GM12878 (cell line): ENCODE measurements at regions not wholly inside any gene's neighbourhood (a gene's known extent, or its start where the extent isn't known, plus 50 kb on each side); places are given as distances from the start of the nearest gene placed in this dataset.

Experiments
- ESRRA ChIP-seq: IDR thresholded peaks from 2 replicates; pipeline ENCODE4 v1.6.1; 2012; ENCODE audit warnings: mild to moderate bottlenecking, low read length, improper control_type of control experiment
- ETV6 ChIP-seq, 2 experiments: fragments of 450-650 bp in 1 of 2; IDR thresholded peaks in 1 of 2; conservative IDR thresholded peaks in 1 of 2; 2 replicates each; pipeline ENCODE4 v1.6.1; 2014; ENCODE audit warnings: antibody characterized with exemption in 1 of 2, borderline replicate concordance in 1 of 2, low read depth in 1 of 2, mild to moderate bottlenecking in 1 of 2, moderate library complexity in 1 of 2
- EZH2 ChIP-seq: IDR thresholded peaks from 2 replicates; pipeline ENCODE4 v1.6.1; 2012; ENCODE audit warnings: low read depth, mild to moderate bottlenecking, control low read depth, inconsistent platforms, low read length, borderline replicate concordance; ENCODE audit not compliant: control insufficient read depth
- FOXK2 ChIP-seq: fragments of 450-650 bp; IDR thresholded peaks from 2 replicates; pipeline ENCODE4 v1.6.1; 2017; ENCODE audit warnings: mild to moderate bottlenecking, moderate library complexity
- JUND ChIP-seq: IDR thresholded peaks from 2 replicates; pipeline ENCODE4 v1.6.1; 2012; ENCODE audit warnings: low read depth, mild to moderate bottlenecking, low read length, improper control_type of control experiment, moderate library complexity
- KLF5 ChIP-seq: fragments of 450-650 bp; IDR thresholded peaks from 2 replicates; pipeline ENCODE4 v1.6.1; 2014; ENCODE audit warnings: mild to moderate bottlenecking; ENCODE audit not compliant: partially characterized antibody
- MXI1 ChIP-seq: fragments of 150-350 bp; IDR thresholded peaks from 2 replicates; pipeline ENCODE4 v1.6.1; 2011; ENCODE audit warnings: low read depth, mild to moderate bottlenecking, inconsistent platforms, low read length, improper control_type of control experiment
- MYB ChIP-seq: fragments of 150-350 bp; IDR thresholded peaks from 2 replicates; pipeline ENCODE4 v1.6.1; 2014; ENCODE audit warnings: mild to moderate bottlenecking, low read depth, low read length, borderline replicate concordance
- PAX8 ChIP-seq: fragments of 450-650 bp; IDR thresholded peaks from 2 replicates; pipeline ENCODE4 v1.6.1; 2017; ENCODE audit warnings: mild to moderate bottlenecking, moderate library complexity
- RAD21 ChIP-seq: IDR thresholded peaks from 2 replicates; pipeline ENCODE4 v1.6.1; 2011; ENCODE audit warnings: mild to moderate bottlenecking, low read depth, low read length, moderate library complexity; ENCODE audit not compliant: insufficient read depth
- SMARCA5 ChIP-seq: fragments of 450-650 bp; IDR thresholded peaks from 2 replicates; pipeline ENCODE4 v1.6.1; 2017; ENCODE audit warnings: mild to moderate bottlenecking
- SPI1 ChIP-seq: IDR thresholded peaks from 2 replicates; pipeline ENCODE4 v1.6.1; 2011; ENCODE audit warnings: low read depth, mild to moderate bottlenecking, low read length, moderate library complexity, borderline replicate concordance; ENCODE audit not compliant: insufficient read depth
- SRF ChIP-seq, 2 experiments: IDR thresholded peaks; 2 replicates each; pipeline ENCODE4 v1.6.1; 2011; ENCODE audit warnings: low read depth in 2 of 2, low read length in 2 of 2, mild to moderate bottlenecking in 1 of 2, moderate library complexity in 1 of 2
- STAT1 ChIP-seq: fragments of 450-650 bp; conservative IDR thresholded peaks from 2 replicates; pipeline ENCODE4 v1.6.1; 2014; ENCODE audit warnings: antibody characterized with exemption, mild to moderate bottlenecking
- TCF3 ChIP-seq: IDR thresholded peaks from 2 replicates; pipeline ENCODE4 v1.6.1; 2012; ENCODE audit warnings: low read depth, mild to moderate bottlenecking, low read length, borderline replicate concordance; ENCODE audit not compliant: insufficient read depth
- WRNIP1 ChIP-seq: IDR thresholded peaks from 2 replicates; pipeline ENCODE4 v1.6.1; 2011; ENCODE audit warnings: low read depth, low read length, improper control_type of control experiment, borderline replicate concordance
- TF ChIP-seq, protein P1 (sequence below): fragments of 450-650 bp; IDR thresholded peaks from 2 replicates; pipeline ENCODE4 v1.6.1; 2017; ENCODE audit warnings: mild to moderate bottlenecking
- TF ChIP-seq, protein P2 (sequence below): fragments of 450-650 bp; IDR thresholded peaks from 2 replicates; pipeline ENCODE4 v1.6.1; 2018; ENCODE audit warnings: borderline replicate concordance, mild to moderate bottlenecking; ENCODE audit not compliant: partially characterized antibody
- TF ChIP-seq, protein P3 (sequence below): fragments of 450-650 bp; IDR thresholded peaks from 2 replicates; pipeline ENCODE4 v1.6.1; 2017; ENCODE audit warnings: mild to moderate bottlenecking, low read depth, inconsistent platforms; ENCODE audit not compliant: poor library complexity, severe bottlenecking
- TF ChIP-seq, protein P4 (sequence below): IDR thresholded peaks from 2 replicates; pipeline ENCODE4 v1.6.1; 2011; ENCODE audit warnings: low read depth, low read length, improper control_type of control experiment, borderline replicate concordance

DNA sequence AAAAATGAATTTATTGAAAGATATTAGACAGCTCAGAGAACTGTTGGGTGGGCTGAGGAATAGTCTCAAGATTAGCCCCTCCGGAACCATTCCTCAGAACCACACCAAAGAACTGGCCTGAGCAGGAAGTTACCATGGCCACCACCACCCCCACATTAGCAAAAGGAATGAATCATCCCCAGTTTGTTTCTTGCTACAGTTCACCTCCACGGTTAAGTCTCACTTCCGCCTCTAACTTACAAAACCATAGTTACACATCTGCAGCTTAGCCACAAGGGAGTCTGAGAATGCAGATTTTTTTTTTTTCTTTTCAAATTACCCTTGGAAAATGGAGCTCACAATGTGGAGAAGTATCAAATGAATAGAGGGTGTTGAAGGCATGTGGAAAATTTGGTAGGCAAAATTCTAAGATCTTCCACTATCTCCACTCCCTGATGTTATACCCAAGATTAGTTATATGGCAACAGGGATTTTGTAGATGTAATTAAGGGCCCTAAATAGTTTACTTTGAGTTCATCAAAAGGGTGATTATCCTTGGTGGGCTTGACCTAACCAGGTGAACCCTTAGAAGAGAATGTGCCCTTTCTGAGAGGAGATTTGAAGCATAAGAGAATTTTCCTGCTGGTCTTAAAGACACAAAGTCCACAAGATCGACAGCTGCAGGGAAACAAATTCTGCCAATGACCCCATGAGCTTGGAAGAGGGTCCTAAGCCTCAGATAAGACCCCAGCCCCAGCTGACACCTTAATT is 129.8 kb upstream of the KRR1 start (continued):
- TF ChIP-seq, protein P1, sequence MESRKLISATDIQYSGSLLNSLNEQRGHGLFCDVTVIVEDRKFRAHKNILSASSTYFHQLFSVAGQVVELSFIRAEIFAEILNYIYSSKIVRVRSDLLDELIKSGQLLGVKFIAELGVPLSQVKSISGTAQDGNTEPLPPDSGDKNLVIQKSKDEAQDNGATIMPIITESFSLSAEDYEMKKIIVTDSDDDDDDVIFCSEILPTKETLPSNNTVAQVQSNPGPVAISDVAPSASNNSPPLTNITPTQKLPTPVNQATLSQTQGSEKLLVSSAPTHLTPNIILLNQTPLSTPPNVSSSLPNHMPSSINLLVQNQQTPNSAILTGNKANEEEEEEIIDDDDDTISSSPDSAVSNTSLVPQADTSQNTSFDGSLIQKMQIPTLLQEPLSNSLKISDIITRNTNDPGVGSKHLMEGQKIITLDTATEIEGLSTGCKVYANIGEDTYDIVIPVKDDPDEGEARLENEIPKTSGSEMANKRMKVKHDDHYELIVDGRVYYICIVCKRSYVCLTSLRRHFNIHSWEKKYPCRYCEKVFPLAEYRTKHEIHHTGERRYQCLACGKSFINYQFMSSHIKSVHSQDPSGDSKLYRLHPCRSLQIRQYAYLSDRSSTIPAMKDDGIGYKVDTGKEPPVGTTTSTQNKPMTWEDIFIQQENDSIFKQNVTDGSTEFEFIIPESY = no peak
- TF ChIP-seq ESRRA (no peak), KLF5 (no peak), SMARCA5 (peak; percentile 21; the same call in 1 of the 2 replicates), STAT1 (no peak), WRNIP1 (no peak), FOXK2 (no peak), EZH2 (no peak), JUND (0 out of 2 replicates have a peak, but pooled peaks have one; percentile 66), RAD21 (peak; percentile 40; the same call in 1 of the 2 replicates), SPI1 (peak; percentile 93), ETV6 (conservative IDR thresholded peaks at IDR 0.05 in 1 of 2, IDR thresholded peaks at IDR 0.05 in 1 of 2; ENCODE audit: borderline replicate concordance in 1 of 2, low read depth in 1 of 2) (peak in 1 of 2 experiments; percentile 83; a peak in 2 of 4 replicates), PAX8 (no peak), MXI1 (no peak), MYB (no peak; the same call in 1 of the 2 replicates), TCF3 (0 out of 2 replicates have a peak, but pooled peaks have one; percentile 17), SRF (IDR thresholded peaks at IDR 0.05; ENCODE audit: low read depth in 2 of 2, low read length in 2 of 2) (0 out of 4 replicates have a peak, but pooled peaks of 1 of the 2 experiments have one; percentile 26)
- TF ChIP-seq, protein P2, sequence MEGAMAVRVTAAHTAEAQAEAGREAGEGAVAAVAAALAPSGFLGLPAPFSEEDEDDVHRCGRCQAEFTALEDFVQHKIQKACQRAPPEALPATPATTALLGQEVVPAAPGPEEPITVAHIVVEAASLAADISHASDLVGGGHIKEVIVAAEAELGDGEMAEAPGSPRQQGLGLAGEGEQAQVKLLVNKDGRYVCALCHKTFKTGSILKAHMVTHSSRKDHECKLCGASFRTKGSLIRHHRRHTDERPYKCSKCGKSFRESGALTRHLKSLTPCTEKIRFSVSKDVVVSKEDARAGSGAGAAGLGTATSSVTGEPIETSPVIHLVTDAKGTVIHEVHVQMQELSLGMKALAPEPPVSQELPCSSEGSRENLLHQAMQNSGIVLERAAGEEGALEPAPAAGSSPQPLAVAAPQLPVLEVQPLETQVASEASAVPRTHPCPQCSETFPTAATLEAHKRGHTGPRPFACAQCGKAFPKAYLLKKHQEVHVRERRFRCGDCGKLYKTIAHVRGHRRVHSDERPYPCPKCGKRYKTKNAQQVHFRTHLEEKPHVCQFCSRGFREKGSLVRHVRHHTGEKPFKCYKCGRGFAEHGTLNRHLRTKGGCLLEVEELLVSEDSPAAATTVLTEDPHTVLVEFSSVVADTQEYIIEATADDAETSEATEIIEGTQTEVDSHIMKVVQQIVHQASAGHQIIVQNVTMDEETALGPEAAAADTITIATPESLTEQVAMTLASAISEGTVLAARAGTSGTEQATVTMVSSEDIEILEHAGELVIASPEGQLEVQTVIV = no peak
- TF ChIP-seq, protein P3, sequence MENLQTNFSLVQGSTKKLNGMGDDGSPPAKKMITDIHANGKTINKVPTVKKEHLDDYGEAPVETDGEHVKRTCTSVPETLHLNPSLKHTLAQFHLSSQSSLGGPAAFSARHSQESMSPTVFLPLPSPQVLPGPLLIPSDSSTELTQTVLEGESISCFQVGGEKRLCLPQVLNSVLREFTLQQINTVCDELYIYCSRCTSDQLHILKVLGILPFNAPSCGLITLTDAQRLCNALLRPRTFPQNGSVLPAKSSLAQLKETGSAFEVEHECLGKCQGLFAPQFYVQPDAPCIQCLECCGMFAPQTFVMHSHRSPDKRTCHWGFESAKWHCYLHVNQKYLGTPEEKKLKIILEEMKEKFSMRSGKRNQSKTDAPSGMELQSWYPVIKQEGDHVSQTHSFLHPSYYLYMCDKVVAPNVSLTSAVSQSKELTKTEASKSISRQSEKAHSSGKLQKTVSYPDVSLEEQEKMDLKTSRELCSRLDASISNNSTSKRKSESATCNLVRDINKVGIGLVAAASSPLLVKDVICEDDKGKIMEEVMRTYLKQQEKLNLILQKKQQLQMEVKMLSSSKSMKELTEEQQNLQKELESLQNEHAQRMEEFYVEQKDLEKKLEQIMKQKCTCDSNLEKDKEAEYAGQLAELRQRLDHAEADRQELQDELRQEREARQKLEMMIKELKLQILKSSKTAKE = peak; percentile 82
- TF ChIP-seq, protein P4, sequence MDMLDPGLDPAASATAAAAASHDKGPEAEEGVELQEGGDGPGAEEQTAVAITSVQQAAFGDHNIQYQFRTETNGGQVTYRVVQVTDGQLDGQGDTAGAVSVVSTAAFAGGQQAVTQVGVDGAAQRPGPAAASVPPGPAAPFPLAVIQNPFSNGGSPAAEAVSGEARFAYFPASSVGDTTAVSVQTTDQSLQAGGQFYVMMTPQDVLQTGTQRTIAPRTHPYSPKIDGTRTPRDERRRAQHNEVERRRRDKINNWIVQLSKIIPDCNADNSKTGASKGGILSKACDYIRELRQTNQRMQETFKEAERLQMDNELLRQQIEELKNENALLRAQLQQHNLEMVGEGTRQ = no peak
